ENCODE measurements at regions not wholly inside any gene's neighbourhood (a gene's known extent, or its start where the extent isn't known, plus 50 kb on each side); places are given as distances from the start of the nearest gene placed in this dataset.
"Not testable (repeated sequence)": the region's sequence is repeated elsewhere in the genome, so short reads cannot be mapped to it uniquely, and the experiment has no call there.

GRCh38 chr10:62500116-62500515, 125.9 kb downstream of the ZNF365 start:
- H3K27ac Mint-ChIP-seq; ATAC-seq; DNase-seq; POLR2A ChIA-PET; H3K36me3 Mint-ChIP-seq (ENCODE audit: low read depth); CTCF ChIA-PET; H3K4me1 Mint-ChIP-seq (ENCODE audit: low read depth); H3K4me3 Mint-ChIP-seq; H3K9me3 Mint-ChIP-seq (ENCODE audit: insufficient read depth): not testable (repeated sequence)
- H3K27me3 Mint-ChIP-seq (ENCODE audit: low read depth): peaks cover 27% of the 10 kb centered on the region

- CTCF ChIA-PET: no interaction called here
- ATAC-seq: no peak
- POLR2A ChIA-PET: no interaction called here
Measured at GRCh38 chr10:62501547-62501946, 127.4 kb downstream of the ZNF365 start.

GRCh38 chr10:62502995-62503613, 128.9 kb downstream of the ZNF365 start:
- DNase-seq (no peak), ATAC-seq (no peak)
- H3K27me3 Mint-ChIP-seq (ENCODE audit: low read depth): peaks cover 21% of the 10 kb centered on the region
- CTCF ChIA-PET: interaction anchor here (0.5 to 1.1 kb wide), 4 partner anchors 11 to 64 kb away, joined by 3 to 4 read pairs (median 4); no protein-coding TSS in a partner anchor
- no peaks in the 10 kb centered on the region for H3K4me1 Mint-ChIP-seq (ENCODE audit: low read depth)
- no peaks in the 10 kb centered on the region for H3K9me3 Mint-ChIP-seq (ENCODE audit: insufficient read depth)
- H3K4me3 Mint-ChIP-seq: no peak overlapping the region
- POLR2A ChIA-PET: no interaction called here
- no peak overlapping the region for H3K27ac Mint-ChIP-seq
- H3K36me3 Mint-ChIP-seq (ENCODE audit: low read depth): no peaks in the 10 kb centered on the region

More at GRCh38 chr10:62501547-62501946, 127.4 kb downstream of the ZNF365 start:
- H3K4me3 Mint-ChIP-seq: no peak overlapping the region
- no peak overlapping the region for H3K27ac Mint-ChIP-seq
- no peaks in the 10 kb centered on the region for H3K9me3 Mint-ChIP-seq (ENCODE audit: insufficient read depth)
- H3K36me3 Mint-ChIP-seq (ENCODE audit: low read depth): no peaks in the 10 kb centered on the region
- no peak for DNase-seq
- H3K27me3 Mint-ChIP-seq (ENCODE audit: low read depth): peaks cover 24% of the 10 kb centered on the region
- no peaks in the 10 kb centered on the region for H3K4me1 Mint-ChIP-seq (ENCODE audit: low read depth)

- DNase-seq: no peak
- peaks cover 20% of the 10 kb centered on the region for H3K27me3 Mint-ChIP-seq (ENCODE audit: low read depth)
- H3K9me3 Mint-ChIP-seq (ENCODE audit: insufficient read depth): no peaks in the 10 kb centered on the region
- H3K4me1 Mint-ChIP-seq (ENCODE audit: low read depth): no peaks in the 10 kb centered on the region
- ChIA-PET CTCF (interaction anchor here (0.5 to 1.1 kb wide), 2 partner anchors 12 to 64 kb away, joined by 4 read pairs; no protein-coding TSS in a partner anchor), POLR2A (no interaction called here)
- ATAC-seq: no peak
- no peak overlapping the region for H3K27ac Mint-ChIP-seq
- H3K36me3 Mint-ChIP-seq (ENCODE audit: low read depth): no peaks in the 10 kb centered on the region
- H3K4me3 Mint-ChIP-seq: no peak overlapping the region
Measured at GRCh38 chr10:62503872-62504271, 129.7 kb downstream of the ZNF365 start.

- peaks cover 9% of the 10 kb centered on the region for H3K27me3 Mint-ChIP-seq (ENCODE audit: low read depth)
- no peaks in the 10 kb centered on the region for H3K36me3 Mint-ChIP-seq (ENCODE audit: low read depth)
- DNase-seq (no peak), ATAC-seq (no peak)
- ChIA-PET POLR2A (no interaction called here), CTCF (no interaction called here)
- no peaks in the 10 kb centered on the region for H3K9me3 Mint-ChIP-seq (ENCODE audit: insufficient read depth)
- no peak overlapping the region for H3K4me3 Mint-ChIP-seq
- no peak overlapping the region for H3K27ac Mint-ChIP-seq
- H3K4me1 Mint-ChIP-seq (ENCODE audit: low read depth): peaks cover 1% of the 10 kb centered on the region
Measured at GRCh38 chr10:62506371-62506770, 132.2 kb downstream of the ZNF365 start.

- ATAC-seq: no peak
Measured at GRCh38 chr10:62511238-62511637, 137.1 kb downstream of the ZNF365 start.

GRCh38 chr10:62511656-62512055, 137.5 kb downstream of the ZNF365 start:
- ATAC-seq: no peak
- peaks cover 5% of the 10 kb centered on the region for H3K4me1 Mint-ChIP-seq (ENCODE audit: low read depth)
- no peaks in the 10 kb centered on the region for H3K9me3 Mint-ChIP-seq (ENCODE audit: insufficient read depth)
- peaks cover 15% of the 10 kb centered on the region for H3K27me3 Mint-ChIP-seq (ENCODE audit: low read depth)
- no peak overlapping the region for H3K27ac Mint-ChIP-seq
- no peaks in the 10 kb centered on the region for H3K36me3 Mint-ChIP-seq (ENCODE audit: low read depth)
- no peak for DNase-seq
- ChIA-PET POLR2A (no interaction called here), CTCF (no interaction called here)
- no peak overlapping the region for H3K4me3 Mint-ChIP-seq

More at GRCh38 chr10:62511238-62511637, 137.1 kb downstream of the ZNF365 start:
- Mint-ChIP-seq H3K9me3 (ENCODE audit: insufficient read depth) (no peaks in the 10 kb centered on the region), H3K27ac (no peak overlapping the region), H3K4me1 (ENCODE audit: low read depth) (peaks cover 5% of the 10 kb centered on the region), H3K4me3 (no peak overlapping the region), H3K27me3 (ENCODE audit: low read depth) (peaks cover 13% of the 10 kb centered on the region), H3K36me3 (ENCODE audit: low read depth) (no peaks in the 10 kb centered on the region)
- ChIA-PET POLR2A (no interaction called here), CTCF (no interaction called here)
- no peak for DNase-seq

- no peaks in the 10 kb centered on the region for H3K9me3 Mint-ChIP-seq (ENCODE audit: insufficient read depth)
- ATAC-seq (no peak), DNase-seq (no peak)
- H3K27me3 Mint-ChIP-seq (ENCODE audit: low read depth): peaks cover 17% of the 10 kb centered on the region
- no peak overlapping the region for H3K4me3 Mint-ChIP-seq
- H3K4me1 Mint-ChIP-seq (ENCODE audit: low read depth): peaks cover 5% of the 10 kb centered on the region
- CTCF ChIA-PET: no interaction called here
- POLR2A ChIA-PET: no interaction called here
- no peak overlapping the region for H3K27ac Mint-ChIP-seq
- H3K36me3 Mint-ChIP-seq (ENCODE audit: low read depth): no peaks in the 10 kb centered on the region
Measured at GRCh38 chr10:62512732-62513475, 138.7 kb downstream of the ZNF365 start.

GRCh38 chr10:62514079-62514693, 140.0 kb downstream of the ZNF365 start:
- ChIA-PET POLR2A (no interaction called here), CTCF (interaction anchor here (1.3 kb wide), 1 partner anchor 21 kb away, joined by 3 read pairs; no protein-coding TSS in a partner anchor)
- Mint-ChIP-seq H3K36me3 (ENCODE audit: low read depth) (no peaks in the 10 kb centered on the region), H3K27ac (no peak overlapping the region), H3K4me1 (ENCODE audit: low read depth) (peaks cover 5% of the 10 kb centered on the region), H3K27me3 (ENCODE audit: low read depth) (peaks cover 13% of the 10 kb centered on the region), H3K4me3 (no peak overlapping the region), H3K9me3 (ENCODE audit: insufficient read depth) (no peaks in the 10 kb centered on the region)
- ATAC-seq (no peak), DNase-seq (no peak)

- DNase-seq (no peak), ATAC-seq (no peak)
- Mint-ChIP-seq H3K27me3 (ENCODE audit: low read depth) (peaks cover 14% of the 10 kb centered on the region), H3K27ac (no peak overlapping the region), H3K36me3 (ENCODE audit: low read depth) (no peaks in the 10 kb centered on the region), H3K4me3 (no peak overlapping the region), H3K9me3 (ENCODE audit: insufficient read depth) (peaks cover 8% of the 10 kb centered on the region), H3K4me1 (ENCODE audit: low read depth) (no peaks in the 10 kb centered on the region)
- ChIA-PET POLR2A (no interaction called here), CTCF (interaction anchor here (1.4 kb wide), 1 partner anchor 10 kb away, joined by 4 read pairs; no protein-coding TSS in a partner anchor)
Measured at GRCh38 chr10:62517252-62517651, 143.1 kb downstream of the ZNF365 start.

GRCh38 chr10:62527019-62527827, 153.1 kb downstream of the ZNF365 start:
- peak overlapping the region; percentile 40 for H3K4me3 Mint-ChIP-seq
- H3K36me3 Mint-ChIP-seq (ENCODE audit: low read depth): peaks cover 50% of the 10 kb centered on the region
- CTCF ChIA-PET: interaction anchor here (1.2 to 3.1 kb wide), 4 partner anchors 9 to 291 kb away, joined by 3 to 16 read pairs (median 5); no protein-coding TSS in a partner anchor
- POLR2A ChIA-PET: interaction anchor here (0.7 kb wide), 1 partner anchor 606 kb away, joined by 3 read pairs; the partner anchor contains the start of gene NRBF2
- no peaks in the 10 kb centered on the region for H3K27me3 Mint-ChIP-seq (ENCODE audit: low read depth)
- peak; percentile 26 for ATAC-seq
- DNase-seq: peak; percentile 31
- H3K4me1 Mint-ChIP-seq (ENCODE audit: low read depth): peaks cover 46% of the 10 kb centered on the region
- peaks cover 20% of the 10 kb centered on the region for H3K9me3 Mint-ChIP-seq (ENCODE audit: insufficient read depth)
- peak overlapping the region; percentile 86 for H3K27ac Mint-ChIP-seq

Data from activated CD8-positive, alpha-beta T cell treated with anti-CD3 and anti-CD28 coated beads, Interleukin-2, amount 10 ng/mL, durations not matched to agents 7 days and 5 days (primary cell).